GM18502 (cell line): ENCODE measurements at regions not wholly inside any gene's neighbourhood (a gene's known extent, or its start where the extent isn't known, plus 50 kb on each side); places are given as distances from the start of the nearest gene placed in this dataset.

Source experiments
- ATAC-seq: cut with Tn5 transposase; IDR thresholded peaks from one replicate; pipeline ENCODE4 v1.9.1; 2021; ENCODE audit warnings: mild to moderate bottlenecking; ENCODE audit not compliant: unreplicated experiment, poor library complexity

DNA sequence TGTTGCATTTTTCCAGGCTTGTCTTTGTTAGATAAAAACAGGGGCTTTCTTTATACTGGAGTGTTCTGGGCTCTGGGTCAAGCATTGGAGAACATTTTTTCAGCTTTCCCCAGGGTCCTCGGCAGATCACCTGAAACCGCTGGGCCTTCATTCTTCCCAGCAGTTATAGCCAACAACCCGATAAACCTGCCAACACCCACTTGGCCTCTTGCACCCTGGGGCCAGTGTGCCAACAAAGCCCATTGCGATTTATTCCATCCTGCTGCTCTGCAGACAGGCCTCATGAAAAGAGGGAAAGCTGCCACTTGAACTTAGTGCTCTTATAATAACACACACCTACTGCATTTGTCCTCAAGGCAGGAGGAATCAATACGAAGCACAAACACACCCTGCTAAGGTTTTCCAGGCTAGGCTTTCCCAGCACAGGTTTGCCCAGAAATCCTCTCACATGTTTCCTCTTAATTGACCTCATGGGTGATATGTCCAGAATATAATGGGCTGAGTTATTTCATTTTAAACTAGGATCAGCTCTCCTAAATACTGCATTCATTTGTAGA lies 669.3 kb downstream of the LIG4 start:
- ATAC-seq: no peak

DNA sequence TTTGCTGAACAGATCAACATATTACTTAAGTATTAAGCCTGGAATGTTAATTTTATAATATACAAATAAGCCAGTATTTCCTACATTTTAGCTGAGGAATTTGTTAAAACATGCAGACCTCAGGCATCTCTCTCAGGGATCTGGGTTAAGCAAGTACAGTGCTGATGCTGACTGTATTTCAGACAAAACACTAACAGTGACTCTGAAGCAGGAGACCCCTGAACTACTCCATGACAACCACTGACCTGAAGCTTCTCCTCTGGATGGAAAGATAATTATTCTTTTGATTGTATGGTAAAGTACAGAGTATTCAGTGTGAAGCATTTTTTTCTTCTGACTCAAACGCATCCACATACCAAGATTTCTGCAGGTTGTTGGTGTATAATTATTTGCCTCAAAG lies 680.8 kb downstream of the LIG4 start:
- ATAC-seq: no peak

DNA sequence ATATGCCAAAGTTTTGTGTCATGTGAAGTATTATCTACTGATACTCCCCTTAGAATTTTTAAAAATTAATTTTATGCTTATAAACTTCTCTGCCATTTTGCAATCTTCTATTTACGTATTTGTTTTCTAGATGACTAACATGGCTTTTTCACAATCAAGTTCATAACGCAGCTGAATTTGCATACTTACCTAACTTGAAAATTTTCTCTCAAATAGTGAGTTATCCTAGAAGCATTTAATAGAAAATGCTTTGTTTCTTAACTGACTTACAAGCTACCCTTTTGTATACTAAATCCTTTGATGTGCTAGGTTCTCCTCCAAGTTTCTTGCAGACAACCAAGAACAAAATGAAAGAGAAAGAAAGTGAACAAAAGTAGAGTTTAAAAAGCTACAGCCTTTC lies 683.5 kb downstream of the LIG4 start:
- no peak for ATAC-seq

DNA sequence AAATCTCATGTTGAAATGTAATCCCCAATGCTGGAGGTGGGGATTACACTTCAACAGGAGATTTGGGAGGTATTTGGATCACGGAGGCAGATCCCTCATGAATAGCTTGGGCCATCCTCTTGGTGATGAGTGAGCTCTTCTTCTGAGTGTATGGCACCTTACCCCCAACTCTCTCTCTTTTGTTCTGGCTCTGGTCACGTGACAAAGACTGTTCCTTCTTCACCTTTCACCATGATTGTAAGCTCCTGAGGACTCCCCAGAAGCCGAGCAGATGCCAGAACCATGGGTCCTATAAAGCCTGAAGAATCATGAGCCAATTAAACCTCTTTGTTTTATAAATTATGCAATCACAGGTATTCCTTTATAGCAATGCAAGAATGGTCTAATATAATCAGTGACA lies 684.2 kb downstream of the LIG4 start:
- no peak for ATAC-seq

DNA sequence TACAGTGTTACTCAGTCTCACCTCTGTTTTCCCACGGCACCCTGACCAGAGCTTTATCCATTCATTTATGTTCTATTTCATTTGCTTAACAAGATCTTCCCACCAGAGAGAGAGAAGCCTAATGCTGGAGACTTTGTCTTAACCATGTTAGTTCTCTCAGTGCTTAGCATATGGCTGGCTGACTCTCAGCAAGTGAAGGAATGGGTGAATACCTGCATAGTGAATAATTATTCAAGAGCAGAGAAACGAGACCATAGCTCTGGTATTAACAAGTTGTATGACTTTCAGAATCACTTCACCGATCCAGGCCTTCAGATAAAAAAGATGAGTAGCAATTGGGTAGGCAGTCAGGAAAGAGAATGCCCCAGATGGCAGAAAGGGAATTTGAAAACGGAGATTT lies 686.3 kb downstream of the LIG4 start:
- ATAC-seq: no peak

DNA sequence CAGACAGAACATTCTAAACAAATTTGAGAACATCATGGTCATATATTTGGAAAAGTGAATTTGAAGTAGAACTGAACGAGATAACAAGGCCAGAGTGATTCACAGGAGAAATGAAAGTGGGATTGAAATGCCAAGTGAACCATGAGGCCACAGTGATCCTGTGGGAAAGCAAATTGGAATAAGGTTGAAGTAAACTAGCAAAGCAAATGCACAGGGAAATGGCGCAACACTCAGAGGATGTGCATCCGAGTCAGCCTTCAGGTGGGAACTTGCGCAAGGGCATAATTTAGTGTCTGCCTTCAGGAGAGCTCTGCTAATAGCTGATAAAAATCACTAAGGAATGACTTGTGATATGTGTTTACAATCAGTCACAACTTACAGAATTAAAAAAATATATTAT lies 696.6 kb downstream of the LIG4 start:
- ATAC-seq: no peak

DNA sequence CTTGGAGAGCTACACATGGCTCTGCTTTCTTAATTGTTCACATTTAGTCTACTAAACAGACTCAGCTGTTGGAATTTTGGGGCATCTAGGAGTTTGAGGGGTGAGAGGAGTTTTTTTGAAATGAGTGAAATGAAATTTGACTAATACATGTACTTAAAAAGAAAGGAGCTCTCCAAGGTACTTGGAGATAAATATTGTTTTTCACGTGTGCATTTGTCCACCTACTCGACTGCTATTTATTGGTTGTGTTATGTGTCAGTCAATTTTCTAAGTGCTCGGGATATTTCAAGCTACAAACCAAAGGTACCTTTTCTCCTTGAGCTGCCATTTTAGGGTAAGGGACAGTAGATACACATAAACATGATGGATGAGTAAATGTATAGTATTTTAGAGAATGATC lies 697.0 kb downstream of the LIG4 start:
- ATAC-seq: no peak

DNA sequence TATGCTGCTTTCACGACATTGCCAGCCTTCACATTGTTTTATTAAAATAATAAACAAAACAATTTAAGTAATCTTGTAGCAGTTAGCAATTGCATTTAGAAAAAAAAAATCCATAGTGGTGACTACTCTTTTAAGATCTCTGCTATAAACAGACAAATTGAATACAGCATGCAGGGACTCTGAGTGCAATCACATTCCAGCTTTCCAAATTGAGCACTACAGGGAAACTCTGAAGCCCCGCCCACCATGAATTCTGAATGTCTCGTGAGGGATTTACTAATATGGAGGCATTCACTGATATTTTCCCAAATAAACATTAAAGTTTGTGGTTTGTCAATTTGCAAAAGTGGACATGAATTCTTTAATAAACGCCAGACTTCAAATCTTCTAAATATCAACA lies 698.8 kb downstream of the LIG4 start:
- no peak for ATAC-seq

DNA sequence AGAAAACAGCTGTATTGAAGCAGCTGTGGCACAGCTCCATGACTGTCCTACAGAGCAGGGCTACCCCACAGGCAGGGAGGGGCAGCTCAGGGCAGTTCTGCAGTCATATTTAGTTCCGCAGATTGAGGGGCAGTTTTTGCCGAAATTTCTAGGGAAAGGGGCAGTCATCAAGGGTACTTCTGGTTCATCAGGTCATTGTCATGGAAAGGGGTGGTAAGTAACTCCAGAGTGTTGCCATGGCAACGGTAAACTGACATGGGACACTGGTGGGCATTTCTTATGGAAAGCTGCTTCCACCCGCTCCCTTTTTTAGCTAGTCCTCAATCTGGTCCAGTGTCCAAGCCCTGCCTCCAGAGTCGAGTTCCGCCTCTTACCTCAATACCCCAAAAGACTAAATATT lies 702.8 kb downstream of the LIG4 start:
- no peak for ATAC-seq

DNA sequence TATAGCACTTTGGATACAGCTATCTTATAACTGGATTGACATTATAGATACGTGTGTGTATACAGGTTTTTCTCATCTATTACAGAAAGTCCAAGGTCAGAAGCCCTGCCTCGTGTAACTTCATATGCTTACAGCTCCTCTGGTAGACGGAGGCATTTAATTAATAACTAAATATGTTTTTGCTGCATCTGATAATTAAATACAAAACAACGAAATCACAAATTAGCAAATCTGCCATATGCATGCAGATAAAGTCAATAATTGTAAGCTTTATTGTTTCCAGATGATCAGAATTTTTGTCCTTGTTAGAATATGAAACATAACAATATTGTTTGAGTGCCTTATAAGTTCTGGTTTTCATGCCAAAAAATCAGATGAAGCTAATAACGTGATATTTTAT lies 717.7 kb downstream of the LIG4 start:
- no peak for ATAC-seq

DNA sequence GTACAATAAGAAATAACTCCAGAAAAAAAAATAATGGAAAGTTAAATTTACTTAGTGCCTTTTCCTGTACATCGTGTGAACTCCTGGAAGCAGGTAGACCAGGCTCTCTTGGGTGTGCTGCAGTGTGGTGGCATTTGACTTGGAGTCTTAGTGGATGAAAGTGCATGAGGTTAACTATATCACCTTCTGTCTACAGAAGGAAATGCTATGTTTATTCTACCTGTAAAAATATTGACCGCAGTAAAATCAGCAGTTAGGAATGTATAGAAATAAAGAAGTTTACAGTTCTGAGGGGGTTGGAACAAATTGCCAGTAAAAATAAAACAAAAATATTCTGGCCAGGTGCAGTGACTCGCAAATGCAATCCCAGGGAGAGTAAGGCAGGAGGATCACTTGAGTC lies 722.1 kb downstream of the LIG4 start:
- ATAC-seq: no peak

DNA sequence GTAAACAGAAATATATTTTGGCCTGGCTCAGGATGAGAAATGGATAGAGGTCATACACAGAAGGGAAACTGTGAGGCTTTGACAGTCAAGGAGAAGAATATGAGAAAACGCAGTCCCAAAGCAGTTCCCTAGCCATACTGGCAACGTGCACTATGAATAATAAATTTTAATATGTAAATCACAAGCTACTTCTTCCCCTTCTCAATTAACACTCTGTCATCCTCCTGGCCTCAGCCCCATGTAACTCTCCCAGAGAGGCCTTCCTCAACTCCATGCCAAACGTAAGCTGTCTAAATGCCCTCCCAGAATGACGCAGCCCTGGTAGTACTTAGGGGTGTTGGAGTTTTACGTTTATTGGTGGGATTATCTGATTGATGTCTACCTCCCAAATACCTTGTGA lies 732.6 kb downstream of the LIG4 start:
- ATAC-seq: no peak

DNA sequence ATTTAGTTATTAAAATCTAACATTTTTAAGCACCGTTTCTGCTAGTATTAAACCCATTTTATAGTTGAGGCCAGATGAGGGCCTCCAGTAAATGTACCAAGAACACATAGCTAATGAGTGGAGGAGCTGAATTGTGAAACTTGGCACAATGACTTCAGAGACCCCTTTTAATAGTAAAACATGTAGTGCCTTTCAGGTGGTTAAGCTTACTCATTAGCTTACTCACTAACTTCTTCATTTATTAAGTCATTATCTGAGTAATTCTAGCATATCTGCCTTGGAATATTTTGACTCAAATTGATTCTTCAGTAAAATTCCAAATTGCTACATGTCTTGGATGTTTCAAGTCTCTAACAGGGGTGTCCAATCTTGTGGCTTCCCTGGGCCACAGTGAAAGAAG lies 735.2 kb downstream of the LIG4 start:
- ATAC-seq: no peak

DNA sequence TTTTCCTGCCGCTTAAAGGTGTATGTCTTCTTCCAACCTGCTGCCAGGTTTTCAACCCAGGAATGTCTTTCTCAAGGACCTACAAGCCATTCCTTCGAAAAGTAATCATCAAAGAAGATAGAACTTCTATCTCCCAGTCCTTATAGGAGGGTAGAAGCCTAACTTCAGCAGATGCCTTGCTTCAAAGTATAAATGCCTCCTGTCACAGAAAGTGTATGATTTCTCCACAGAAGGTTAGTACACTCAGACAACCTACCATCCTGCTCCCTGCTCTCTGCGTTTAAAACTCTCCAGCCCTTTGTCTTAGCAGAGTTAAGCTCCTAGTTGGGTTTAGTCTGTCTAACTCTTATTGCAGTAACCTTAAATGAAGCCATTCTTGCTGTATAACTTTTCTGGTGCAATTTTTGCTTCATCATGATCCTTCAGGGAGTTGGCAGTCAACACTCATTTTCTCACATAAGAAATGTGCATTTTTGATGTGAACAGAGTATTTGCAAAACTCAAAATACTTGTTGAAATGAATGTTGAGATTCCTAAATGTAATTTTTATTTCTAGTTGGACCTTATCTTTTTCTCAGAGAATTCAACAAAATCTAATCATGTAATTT lies 737.5 kb downstream of the LIG4 start:
- no peak for ATAC-seq

DNA sequence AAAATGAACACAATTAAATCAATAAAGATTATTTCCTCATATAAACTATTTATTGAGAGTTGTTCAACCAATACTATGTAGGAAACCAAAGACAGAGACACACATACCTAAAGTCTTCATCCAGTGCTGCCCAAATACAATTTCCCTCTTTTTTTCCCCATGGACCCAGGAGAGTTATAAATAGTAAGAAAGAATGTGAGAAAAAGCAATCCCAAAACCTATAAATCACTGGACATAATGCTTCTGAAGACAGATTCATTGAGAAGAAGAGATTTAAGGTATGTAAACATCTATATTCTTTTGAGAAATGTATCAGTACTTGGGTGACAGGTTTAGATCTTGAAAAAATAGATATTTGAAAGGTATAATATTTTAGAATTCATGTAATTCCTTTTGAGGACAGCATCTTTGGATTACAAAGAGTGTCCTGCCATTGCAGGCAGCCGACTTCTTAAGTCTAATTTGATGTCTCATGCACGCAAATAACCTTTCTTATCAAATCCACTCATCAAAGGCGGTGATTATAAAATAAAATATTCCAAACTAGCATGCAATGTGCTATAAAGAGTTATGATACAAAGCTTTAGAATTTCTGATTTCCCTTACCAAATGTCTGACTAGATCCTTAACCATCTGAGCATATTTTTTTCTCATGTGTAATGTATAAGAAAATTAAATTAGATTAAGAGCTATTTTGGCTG lies 739.4 kb downstream of the LIG4 start:
- no peak for ATAC-seq

DNA sequence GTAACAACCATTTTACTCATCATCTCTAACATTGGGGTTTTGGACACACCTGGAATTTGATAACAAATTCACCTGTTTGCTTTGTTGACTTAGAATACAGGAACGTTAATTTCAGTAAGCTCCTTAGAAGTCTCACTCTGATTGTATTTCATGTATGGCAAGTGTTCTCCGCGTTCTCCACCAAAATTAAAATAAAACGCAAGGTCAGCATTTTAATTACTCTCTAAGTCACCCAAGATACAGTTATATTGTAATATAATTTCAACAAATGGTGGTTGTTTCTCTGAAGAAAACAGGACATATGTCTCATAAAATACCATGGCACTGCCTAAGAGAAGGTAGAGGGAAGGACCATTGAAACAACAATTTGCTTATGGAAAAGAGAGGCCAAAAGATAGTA lies 742.1 kb downstream of the LIG4 start:
- no peak for ATAC-seq

DNA sequence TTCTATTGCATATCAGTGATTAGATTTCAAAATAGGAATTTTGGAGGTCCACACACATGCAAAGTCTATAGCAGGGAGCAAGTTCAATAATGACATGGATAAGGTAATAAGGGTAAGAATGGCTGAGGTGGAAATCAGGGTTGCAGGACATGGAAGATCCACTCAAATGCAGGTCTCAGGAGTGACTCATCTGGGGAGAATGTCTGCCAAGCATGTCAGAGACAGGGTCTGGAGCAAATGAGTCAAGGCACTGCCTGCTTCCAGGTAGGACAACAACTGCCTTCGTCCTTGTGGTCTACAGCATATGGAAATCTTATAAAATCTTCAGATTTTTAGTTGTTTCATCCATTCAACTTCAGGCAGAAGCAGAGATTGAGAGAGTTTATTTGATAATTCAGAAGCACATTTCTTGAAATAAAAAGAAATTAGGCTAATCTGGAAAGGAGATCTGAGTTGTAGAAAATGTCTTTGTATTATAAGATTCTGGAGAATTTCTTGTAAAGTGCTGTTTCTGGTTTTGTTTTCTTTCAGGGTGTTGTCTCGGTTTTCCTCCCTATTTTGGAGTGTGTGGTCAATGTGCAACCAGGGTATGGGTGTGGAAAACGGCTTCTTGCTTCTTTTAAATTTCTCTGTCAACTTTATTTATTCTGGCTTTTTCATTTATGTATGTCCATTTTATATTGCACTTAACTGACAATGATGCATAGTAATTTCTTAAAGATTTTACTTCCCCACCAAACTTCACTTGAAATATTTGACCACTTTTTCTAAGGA lies 748.8 kb downstream of the LIG4 start:
- ATAC-seq: no peak

DNA sequence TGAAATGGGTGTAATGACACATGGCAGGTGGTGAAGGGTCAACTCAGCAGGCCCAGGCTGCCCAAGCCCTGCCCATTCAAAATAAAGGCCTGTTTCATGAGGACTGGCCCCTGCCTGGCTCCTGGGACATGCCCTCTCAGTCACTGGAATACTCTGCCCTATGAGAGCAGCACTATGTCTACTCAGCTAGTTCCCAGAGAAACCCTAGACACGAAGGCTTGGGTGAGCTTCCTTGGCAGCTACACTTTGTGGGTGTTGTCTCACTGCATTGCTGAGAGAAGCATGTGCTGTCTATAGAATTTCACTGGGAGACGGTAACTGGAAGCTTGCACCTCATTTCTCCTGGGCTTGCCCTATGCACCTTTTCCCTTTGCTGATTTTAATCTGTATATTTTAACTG lies 752.8 kb downstream of the LIG4 start:
- ATAC-seq: no peak

DNA sequence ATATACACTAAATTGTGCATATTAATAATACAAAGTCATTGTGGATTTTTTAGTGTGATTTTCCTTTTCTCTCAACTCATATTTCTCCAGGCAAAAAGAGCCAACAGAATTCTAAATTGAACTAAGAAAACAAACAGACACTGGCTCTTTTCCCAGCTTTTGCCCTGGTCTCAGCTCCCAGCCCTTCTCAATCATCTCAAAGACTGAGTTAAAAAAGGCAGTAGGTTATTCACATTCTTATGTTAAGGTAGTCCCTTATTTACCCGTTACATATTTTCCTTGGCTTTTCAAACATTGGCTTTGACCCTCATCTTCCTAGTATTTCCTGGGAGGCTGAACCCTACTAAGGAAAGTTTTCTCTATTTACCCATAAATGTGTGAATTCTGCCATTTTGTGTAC lies 753.6 kb downstream of the LIG4 start:
- no peak for ATAC-seq

DNA sequence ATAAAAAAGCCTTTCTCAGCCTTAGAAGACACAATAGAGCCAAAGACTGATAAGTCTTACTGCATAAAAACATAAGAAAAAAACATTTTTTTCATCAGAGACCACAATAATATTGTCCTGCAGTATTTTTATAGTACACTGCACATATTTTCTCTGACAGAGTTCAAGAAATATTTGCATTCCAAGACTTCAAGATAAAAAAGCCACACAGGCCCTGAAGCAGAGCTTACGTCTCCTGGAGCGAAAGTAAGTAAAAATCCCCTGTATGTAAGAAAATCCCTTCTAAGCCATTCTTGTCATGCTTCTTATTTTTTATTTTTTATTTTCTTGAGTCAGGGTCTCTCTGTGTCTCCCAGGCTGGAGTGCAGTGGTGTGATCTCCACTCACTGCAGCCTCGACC lies 755.9 kb downstream of the LIG4 start:
- ATAC-seq: no peak

DNA sequence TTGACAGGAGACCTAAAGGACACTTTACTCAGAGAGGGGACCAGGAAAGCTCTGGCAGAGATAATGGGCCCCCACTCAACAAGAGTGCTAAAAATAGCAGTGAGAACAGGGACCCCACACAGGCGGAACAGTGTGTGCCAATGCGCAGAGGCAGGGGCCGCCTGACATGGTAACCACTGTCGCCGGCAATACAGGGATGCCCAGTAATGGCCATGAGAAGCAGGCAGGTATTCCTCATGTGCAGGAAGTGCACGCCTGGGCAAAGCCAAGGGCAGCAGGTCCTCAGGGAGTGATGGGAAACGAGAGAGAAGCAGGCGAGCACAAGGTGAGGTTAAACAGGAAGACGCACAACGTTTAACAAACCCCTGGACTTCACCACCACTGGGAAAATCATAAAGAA lies 757.1 kb downstream of the LIG4 start:
- ATAC-seq: no peak
